Caco-2 (cell line): ENCODE measurements at regions not wholly inside any gene's neighbourhood (a gene's known extent, or its start where the extent isn't known, plus 50 kb on each side); places are given as distances from the start of the nearest gene placed in this dataset.

Source experiments
- BruUV-seq: library from RNA; stranded (reverse); fragments of 400-500 nt; replicated peaks from 2 replicates; lab custom pipeline; 2021; lab: Mats Ljungman, UMichigan
- CTCF ChIA-PET: fragments of 300-600 bp; sonication (Branson Sonifier 250); formaldehyde crosslinking; loops from one replicate; lab custom pipeline; 2022; ENCODE audit warnings: antibody characterized with exemption; lab: Charles Lee
- POLR2A ChIA-PET: fragments of 300-600 bp; sonication (Branson Sonifier 250); formaldehyde crosslinking; loops from one replicate; lab custom pipeline; 2022; ENCODE audit warnings: antibody characterized with exemption; lab: Charles Lee
- DNase-seq, 2 experiments: peaks; one replicate each; pipeline versions ENCODE4 v3.0.0 to v3.0.0-alpha.2; 2020 to 2022
- H3K27me3 ChIP-seq: replicated peaks from 2 replicates; pipeline ENCODE4 v1.6.0; 2011; ENCODE audit warnings: low read length; ENCODE audit not compliant: control insufficient read depth, insufficient read depth
- H3K36me3 ChIP-seq: 2 replicates; pipeline ENCODE4 v1.5.1; 2011; ENCODE audit warnings: low read length; ENCODE audit not compliant: control insufficient read depth, insufficient read depth
- H3K4me1 ChIP-seq: fragments of 250-450 bp; sonication (Bioruptor Pico); 2 replicates; pipeline ENCODE4 v1.5.1; 2020; ENCODE audit warnings: mild to moderate bottlenecking
- H3K4me3 ChIP-seq: 2 replicates; pipeline ENCODE4 v1.5.1; 2011; ENCODE audit warnings: low read depth, mild to moderate bottlenecking, control low read depth, low read length
- H3K9me3 ChIP-seq: fragments of 250-450 bp; sonication (Bioruptor Pico); 2 replicates; pipeline ENCODE4 v1.5.1; 2020; ENCODE audit warnings: mild to moderate bottlenecking, moderate library complexity
- H3K27ac Mint-ChIP-seq: one replicate; pipeline ENCODE4 v1.8.0; 2022; ENCODE audit warnings: mixed read lengths; ENCODE audit not compliant: unreplicated experiment
- H3K27me3 Mint-ChIP-seq: one replicate; pipeline ENCODE4 v1.8.0; 2022; ENCODE audit warnings: mixed read lengths; ENCODE audit not compliant: insufficient read depth, unreplicated experiment
- H3K36me3 Mint-ChIP-seq: one replicate; pipeline ENCODE4 v1.8.0; 2022; ENCODE audit warnings: mild to moderate bottlenecking, mixed read lengths; ENCODE audit not compliant: insufficient read depth, unreplicated experiment
- H3K4me1 Mint-ChIP-seq: one replicate; pipeline ENCODE4 v1.8.0; 2022; ENCODE audit warnings: low read depth, mixed read lengths; ENCODE audit not compliant: unreplicated experiment
- H3K4me3 Mint-ChIP-seq: one replicate; pipeline ENCODE4 v1.8.0; 2022; ENCODE audit warnings: mild to moderate bottlenecking, moderate library complexity, mixed read lengths; ENCODE audit not compliant: unreplicated experiment
- H3K9me3 Mint-ChIP-seq: one replicate; pipeline ENCODE4 v1.8.0; 2022; ENCODE audit warnings: mixed read lengths; ENCODE audit not compliant: unreplicated experiment
- CTCF ChIP-seq, 2 experiments: fragments of 200-600 bp in 1 of 2; IDR thresholded peaks; 1 replicate in 1 of 2; 2 replicates in 1 of 2; pipeline versions ENCODE4 v1.5.1 to v1.8.0; 2011 to 2022; ENCODE audit warnings: antibody characterized with exemption in 1 of 2, control low read depth in 1 of 2, inconsistent platforms in 1 of 2, low read depth in 1 of 2, low read length in 1 of 2, mild to moderate bottlenecking in 1 of 2, moderate library complexity in 1 of 2; ENCODE audit not compliant: insufficient read depth in 1 of 2, severe bottlenecking in 1 of 2, unreplicated experiment in 1 of 2
- intact Hi-C: fragments of 100-400 bp; cut with micrococcal nuclease; formaldehyde crosslinking; loops from one replicate; pipeline ENCODE4 v1.10.0; 2022; ENCODE audit not compliant: unreplicated experiment

GRCh38 chr4:100034023-100034664 lies 84.1 kb upstream of the H2AZ1 start:
- H3K4me3 Mint-ChIP-seq, result no peak overlapping the region
- intact Hi-C loops, result no loop called here
- no peaks in the 10 kb centered on the region for H3K4me1 ChIP-seq
- H3K27me3 ChIP-seq, result no peaks in the 10 kb centered on the region
- H3K4me3 ChIP-seq, result no peak overlapping the region
- no peak for DNase-seq
- CTCF ChIA-PET, result no interaction called here
- no peaks in the 10 kb centered on the region for H3K36me3 ChIP-seq
- H3K36me3 Mint-ChIP-seq, result no peaks in the 10 kb centered on the region
- no peaks in the 10 kb centered on the region for H3K4me1 Mint-ChIP-seq
- H3K9me3 Mint-ChIP-seq, result no peaks in the 10 kb centered on the region
- BruUV-seq, result no TSS peak
- no peaks in the 10 kb centered on the region for H3K9me3 ChIP-seq
- POLR2A ChIA-PET, result no interaction called here
- no peak overlapping the region for H3K27ac Mint-ChIP-seq
- peaks cover 3% of the 10 kb centered on the region for H3K27me3 Mint-ChIP-seq
- TF ChIP-seq CTCF (IDR thresholded peaks at IDR 0.05; ENCODE audit: insufficient read depth in 1 of 2, low read depth in 1 of 2, low read length in 1 of 2, severe bottlenecking in 1 of 2, unreplicated experiment in 1 of 2), result no peak

GRCh38 chr4:100026066-100026465 lies 76.0 kb upstream of the H2AZ1 start:
- Histone ChIP-seq H3K4me1 (no peaks in the 10 kb centered on the region), H3K27me3 (no peaks in the 10 kb centered on the region), H3K36me3 (no peaks in the 10 kb centered on the region), H3K4me3 (no peak overlapping the region), H3K9me3 (no peaks in the 10 kb centered on the region)
- TF ChIP-seq CTCF (IDR thresholded peaks at IDR 0.05; ENCODE audit: insufficient read depth in 1 of 2, low read depth in 1 of 2, low read length in 1 of 2, severe bottlenecking in 1 of 2, unreplicated experiment in 1 of 2), result no peak
- Mint-ChIP-seq H3K4me1 (no peaks in the 10 kb centered on the region), H3K27me3 (peaks cover 6% of the 10 kb centered on the region), H3K36me3 (no peaks in the 10 kb centered on the region), H3K4me3 (no peak overlapping the region), H3K9me3 (peaks cover 9% of the 10 kb centered on the region), H3K27ac (no peak overlapping the region)
- intact Hi-C loops, result no loop called here
- ChIA-PET POLR2A (no interaction called here), CTCF (no interaction called here)
- BruUV-seq, result no TSS peak
- DNase-seq, result no peak

DNA sequence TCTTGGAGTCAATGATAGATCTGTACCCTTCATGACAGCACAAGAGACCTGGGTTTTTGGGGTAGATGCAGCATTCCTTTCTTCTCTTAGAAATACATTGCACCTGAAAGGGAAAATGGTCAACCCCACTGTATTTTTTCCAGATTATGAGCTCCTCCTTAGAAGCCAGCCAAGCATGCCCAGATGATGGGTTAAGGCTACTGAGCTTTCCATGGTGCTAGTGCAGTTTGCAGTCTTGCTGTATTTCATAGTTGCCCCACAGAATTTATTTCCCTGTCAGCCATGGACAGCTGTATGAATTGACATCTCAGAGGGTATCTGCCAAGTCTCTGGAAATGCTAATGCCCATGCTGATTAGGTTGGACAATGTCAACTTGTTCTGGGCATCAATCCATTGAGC lies 73.7 kb upstream of the H2AZ1 start:
- intact Hi-C loops, result no loop called here
- no peak overlapping the region for H3K4me3 ChIP-seq
- POLR2A ChIA-PET, result no interaction called here
- Mint-ChIP-seq H3K9me3 (peaks cover 9% of the 10 kb centered on the region), H3K27ac (no peak overlapping the region), H3K27me3 (peaks cover 6% of the 10 kb centered on the region), H3K4me3 (no peak overlapping the region), H3K36me3 (no peaks in the 10 kb centered on the region), H3K4me1 (no peaks in the 10 kb centered on the region)
- no peaks in the 10 kb centered on the region for H3K27me3 ChIP-seq
- TF ChIP-seq CTCF (IDR thresholded peaks at IDR 0.05; ENCODE audit: insufficient read depth in 1 of 2, low read depth in 1 of 2, low read length in 1 of 2, severe bottlenecking in 1 of 2, unreplicated experiment in 1 of 2), result no peak
- H3K9me3 ChIP-seq, result no peaks in the 10 kb centered on the region
- DNase-seq, result no peak
- no peaks in the 10 kb centered on the region for H3K36me3 ChIP-seq
- BruUV-seq, result no TSS peak
- no peaks in the 10 kb centered on the region for H3K4me1 ChIP-seq
- CTCF ChIA-PET, result no interaction called here
